ENCODE measurements at regions not wholly inside any gene's neighbourhood (a gene's known extent, or its start where the extent isn't known, plus 50 kb on each side); places are given as distances from the start of the nearest gene placed in this dataset.

DNA sequence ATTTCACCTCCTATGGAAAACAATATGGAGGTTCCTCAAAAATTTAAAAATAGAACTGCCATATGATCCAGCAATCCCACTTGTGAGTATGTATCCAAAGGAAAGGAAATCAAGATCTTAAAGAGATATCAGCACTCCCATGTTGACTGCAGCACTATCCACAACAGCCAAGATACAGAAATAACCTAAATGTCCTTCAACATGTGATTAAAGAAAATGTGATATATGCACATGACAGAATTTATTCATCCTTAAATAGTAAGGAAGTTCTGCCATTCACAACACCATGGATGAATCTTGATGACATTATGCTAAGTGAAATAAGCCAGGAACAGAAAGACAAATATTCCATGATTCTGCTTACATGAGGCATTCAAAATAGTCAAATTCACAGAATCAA lies 303.6 kb upstream of the LRRN1 start:
- H3K27ac Mint-ChIP-seq, result no peak overlapping the region
- Histone ChIP-seq H3K9me3 (replicated peaks in 1 of 2; ENCODE audit: control insufficient read depth in 1 of 2, insufficient read depth in 1 of 2, low read length in 2 of 2) (no peaks in the 10 kb centered on the region), H4K20me1 (ENCODE audit: insufficient read depth, low read length) (no peaks in the 10 kb centered on the region), H3K4me1 (ENCODE audit: control insufficient read depth in 1 of 2, insufficient read depth in 2 of 2, low read length in 2 of 2) (no peaks in the 10 kb centered on the region), H3K79me2 (ENCODE audit: insufficient read depth, low read length) (no peaks in the 10 kb centered on the region), H3K36me3 (replicated peaks in 1 of 2; ENCODE audit: control insufficient read depth in 1 of 2, insufficient read depth in 2 of 2, low read length in 2 of 2) (no peaks in the 10 kb centered on the region), H3K4me3 (replicated peaks in 1 of 3; ENCODE audit: low read depth in 2 of 3, low read length in 3 of 3) (no peak overlapping the region), H3K4me2 (replicated peaks; ENCODE audit: extremely low read depth, low read length, poor library complexity, severe bottlenecking) (no peak overlapping the region), H2AFZ (ENCODE audit: insufficient read depth, low read depth, low read length, poor library complexity, severe bottlenecking) (no peak overlapping the region), H3K9ac (ENCODE audit: insufficient read depth, low read length, poor library complexity, severe bottlenecking) (no peak overlapping the region), H3K27me3 (ENCODE audit: control insufficient read depth in 2 of 2, insufficient read depth in 2 of 2, low read length in 2 of 2) (no peaks in the 10 kb centered on the region), H3K27ac (ENCODE audit: low read depth in 1 of 2, low read length in 2 of 2) (no peak overlapping the region)
- TF ChIP-seq, protein P1, sequence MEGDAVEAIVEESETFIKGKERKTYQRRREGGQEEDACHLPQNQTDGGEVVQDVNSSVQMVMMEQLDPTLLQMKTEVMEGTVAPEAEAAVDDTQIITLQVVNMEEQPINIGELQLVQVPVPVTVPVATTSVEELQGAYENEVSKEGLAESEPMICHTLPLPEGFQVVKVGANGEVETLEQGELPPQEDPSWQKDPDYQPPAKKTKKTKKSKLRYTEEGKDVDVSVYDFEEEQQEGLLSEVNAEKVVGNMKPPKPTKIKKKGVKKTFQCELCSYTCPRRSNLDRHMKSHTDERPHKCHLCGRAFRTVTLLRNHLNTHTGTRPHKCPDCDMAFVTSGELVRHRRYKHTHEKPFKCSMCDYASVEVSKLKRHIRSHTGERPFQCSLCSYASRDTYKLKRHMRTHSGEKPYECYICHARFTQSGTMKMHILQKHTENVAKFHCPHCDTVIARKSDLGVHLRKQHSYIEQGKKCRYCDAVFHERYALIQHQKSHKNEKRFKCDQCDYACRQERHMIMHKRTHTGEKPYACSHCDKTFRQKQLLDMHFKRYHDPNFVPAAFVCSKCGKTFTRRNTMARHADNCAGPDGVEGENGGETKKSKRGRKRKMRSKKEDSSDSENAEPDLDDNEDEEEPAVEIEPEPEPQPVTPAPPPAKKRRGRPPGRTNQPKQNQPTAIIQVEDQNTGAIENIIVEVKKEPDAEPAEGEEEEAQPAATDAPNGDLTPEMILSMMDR (IDR thresholded peaks at IDR 0.05), result no peak
- peaks cover 0 to 3% (median 0%) of the 10 kb centered on the region in 3 donors for H3K27me3 Mint-ChIP-seq (ENCODE audit: low read depth in 3 of 3)
- no peaks in the 10 kb centered on the region for H3K4me1 Mint-ChIP-seq
- H3K9me3 Mint-ChIP-seq, result peaks cover 0 to 9% (median 5%) of the 10 kb centered on the region in 7 donors
- H3K4me3 Mint-ChIP-seq, result no peak overlapping the region
- H3K36me3 Mint-ChIP-seq, result no peaks in the 10 kb centered on the region
- no peak for DNase-seq
- intact Hi-C loops (cut with micrococcal nuclease), result no loop called here

DNA sequence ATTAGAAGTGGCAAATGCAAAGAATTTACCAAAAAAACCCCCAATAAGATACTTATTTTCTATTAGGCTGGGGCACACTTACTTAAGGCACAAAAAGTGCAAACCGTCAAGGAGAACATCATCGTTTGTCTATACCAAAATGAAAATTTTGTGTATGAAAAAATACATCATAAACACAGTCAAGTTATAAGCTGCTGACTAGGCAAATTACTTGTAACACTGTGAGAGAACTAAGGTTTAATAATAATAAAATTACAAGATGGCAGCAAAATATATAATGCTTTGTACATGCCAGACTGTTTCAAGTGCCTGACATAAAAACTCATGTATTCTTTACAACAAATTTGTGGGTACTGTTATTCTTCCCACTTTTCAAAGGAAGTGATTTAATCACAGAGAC lies 297.2 kb upstream of the CRBN start:
- Mint-ChIP-seq H3K9me3 (peaks cover 0 to 9% (median 3%) of the 10 kb centered on the region in 7 donors), H3K36me3 (no peaks in the 10 kb centered on the region), H3K27ac (no peak overlapping the region), H3K27me3 (ENCODE audit: low read depth in 3 of 3) (no peaks in the 10 kb centered on the region), H3K4me1 (no peaks in the 10 kb centered on the region), H3K4me3 (no peak overlapping the region)
- Histone ChIP-seq H3K9me3 (replicated peaks in 1 of 2; ENCODE audit: control insufficient read depth in 1 of 2, insufficient read depth in 1 of 2, low read length in 2 of 2) (no peaks in the 10 kb centered on the region), H3K36me3 (replicated peaks in 1 of 2; ENCODE audit: control insufficient read depth in 1 of 2, insufficient read depth in 2 of 2, low read length in 2 of 2) (no peaks in the 10 kb centered on the region), H2AFZ (ENCODE audit: insufficient read depth, low read depth, low read length, poor library complexity, severe bottlenecking) (no peak overlapping the region), H3K9ac (ENCODE audit: insufficient read depth, low read length, poor library complexity, severe bottlenecking) (no peak overlapping the region), H3K27ac (ENCODE audit: low read depth in 1 of 2, low read length in 2 of 2) (no peak overlapping the region), H3K27me3 (ENCODE audit: control insufficient read depth in 2 of 2, insufficient read depth in 2 of 2, low read length in 2 of 2) (no peaks in the 10 kb centered on the region), H3K4me2 (replicated peaks; ENCODE audit: extremely low read depth, low read length, poor library complexity, severe bottlenecking) (no peak overlapping the region), H3K4me1 (ENCODE audit: control insufficient read depth in 1 of 2, insufficient read depth in 2 of 2, low read length in 2 of 2) (no peaks in the 10 kb centered on the region), H3K79me2 (ENCODE audit: insufficient read depth, low read length) (no peaks in the 10 kb centered on the region), H3K4me3 (replicated peaks in 1 of 3; ENCODE audit: low read depth in 2 of 3, low read length in 3 of 3) (no peak overlapping the region), H4K20me1 (ENCODE audit: insufficient read depth, low read length) (no peaks in the 10 kb centered on the region)
- DNase-seq, result no peak
- TF ChIP-seq, protein P1 (IDR thresholded peaks at IDR 0.05), result no peak
- WGBS (ENCODE audit: insufficient coverage), result no CpG with 5 or more reads among the region's 2 CpGs
- intact Hi-C loops (cut with micrococcal nuclease), result no loop called here
